Type B pancreatic cell (in vitro differentiated cells): ENCODE measurements at regions not wholly inside any gene's neighbourhood (a gene's known extent, or its start where the extent isn't known, plus 50 kb on each side); places are given as distances from the start of the nearest gene placed in this dataset.

Experiments used
- DNase-seq: peaks from one replicate; pipeline ENCODE4 v3.0.0; 2021; ENCODE audit warnings: mixed read lengths; ENCODE audit not compliant: unreplicated experiment; ENCODE audit errors: extremely low spot score
- H3K27ac Mint-ChIP-seq: 2 replicates; pipeline ENCODE4 v1.8.0; 2021; ENCODE audit warnings: mild to moderate bottlenecking, mixed read lengths
- H3K27me3 Mint-ChIP-seq: 2 replicates; pipeline ENCODE4 v1.8.0; 2021; ENCODE audit warnings: mixed read lengths
- H3K36me3 Mint-ChIP-seq: 2 replicates; pipeline ENCODE4 v1.8.0; 2021; ENCODE audit warnings: mixed read lengths
- H3K4me1 Mint-ChIP-seq: one replicate; pipeline ENCODE4 v1.8.0; 2021; ENCODE audit warnings: mixed read lengths; ENCODE audit not compliant: unreplicated experiment
- H3K4me3 Mint-ChIP-seq: 2 replicates; pipeline ENCODE4 v1.8.0; 2021; ENCODE audit warnings: mild to moderate bottlenecking, mixed read lengths
- H3K9me3 Mint-ChIP-seq: 2 replicates; pipeline ENCODE4 v1.8.0; 2021; ENCODE audit warnings: mixed read lengths
- CTCF ChIP-seq: fragments of 200-600 bp; sonication (generic); conservative IDR thresholded peaks from 2 replicates; pipeline ENCODE4 v1.5.0; 2021; ENCODE audit warnings: antibody characterized with exemption, mild to moderate bottlenecking

GRCh38 chr9:13009871-13010270 lies 235.1 kb downstream of the LURAP1L start:
- no peak overlapping the region for H3K4me3 Mint-ChIP-seq

GRCh38 chr9:13013991-13014883 lies 239.4 kb downstream of the LURAP1L start:
- Mint-ChIP-seq H3K27me3 (peaks cover 3% of the 10 kb centered on the region), H3K27ac (no peak overlapping the region), H3K36me3 (no peaks in the 10 kb centered on the region), H3K9me3 (no peaks in the 10 kb centered on the region), H3K4me3 (no peak overlapping the region), H3K4me1 (no peaks in the 10 kb centered on the region)
- no peak for TF ChIP-seq CTCF
- DNase-seq, result no peak

More at GRCh38 chr9:13009871-13010270, 235.1 kb downstream of the LURAP1L start:
- no peak for DNase-seq
- Mint-ChIP-seq H3K36me3 (no peaks in the 10 kb centered on the region), H3K9me3 (no peaks in the 10 kb centered on the region), H3K27ac (no peak overlapping the region), H3K27me3 (peaks cover 10% of the 10 kb centered on the region), H3K4me1 (no peaks in the 10 kb centered on the region)
- TF ChIP-seq CTCF, result no peak

- Mint-ChIP-seq H3K4me1 (peaks cover 4% of the 10 kb centered on the region), H3K9me3 (no peaks in the 10 kb centered on the region), H3K27ac (no peak overlapping the region), H3K36me3 (no peaks in the 10 kb centered on the region), H3K27me3 (no peaks in the 10 kb centered on the region), H3K4me3 (no peak overlapping the region)
- DNase-seq, result no peak
- no peak for TF ChIP-seq CTCF
Observed at GRCh38 chr9:13017260-13017659, 242.4 kb downstream of the LURAP1L start.

- H3K27ac Mint-ChIP-seq, result no peak overlapping the region
- no peak overlapping the region for H3K4me3 Mint-ChIP-seq
- H3K36me3 Mint-ChIP-seq, result no peaks in the 10 kb centered on the region
- TF ChIP-seq CTCF, result no peak
- H3K4me1 Mint-ChIP-seq, result peaks cover 4% of the 10 kb centered on the region
- no peaks in the 10 kb centered on the region for H3K9me3 Mint-ChIP-seq
- no peaks in the 10 kb centered on the region for H3K27me3 Mint-ChIP-seq
- no peak for DNase-seq
Observed at GRCh38 chr9:13020146-13021040, 245.6 kb downstream of the LURAP1L start.

GRCh38 chr9:13022756-13023155 lies 247.9 kb downstream of the LURAP1L start:
- no peak for TF ChIP-seq CTCF
- no peaks in the 10 kb centered on the region for H3K36me3 Mint-ChIP-seq
- H3K9me3 Mint-ChIP-seq, result no peaks in the 10 kb centered on the region
- no peak for DNase-seq
- no peak overlapping the region for H3K27ac Mint-ChIP-seq
- H3K4me1 Mint-ChIP-seq, result peaks cover 4% of the 10 kb centered on the region
- no peaks in the 10 kb centered on the region for H3K27me3 Mint-ChIP-seq
- no peak overlapping the region for H3K4me3 Mint-ChIP-seq
